ENCODE measurements at regions not wholly inside any gene's neighbourhood (a gene's known extent, or its start where the extent isn't known, plus 50 kb on each side); places are given as distances from the start of the nearest gene placed in this dataset.

DNA sequence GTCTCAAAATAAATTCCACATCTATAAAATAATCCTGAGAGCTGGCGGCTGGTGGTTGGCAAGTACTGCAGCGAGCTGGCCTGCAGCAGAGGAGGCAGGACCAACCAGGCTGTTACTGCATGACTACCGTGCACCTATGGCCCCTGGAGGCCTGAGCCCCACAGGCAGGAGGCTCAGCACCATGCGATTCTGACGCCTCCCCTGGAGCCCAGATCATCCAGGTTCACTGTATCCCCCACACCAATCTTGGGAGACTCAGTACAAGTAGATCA lies 159.5 kb upstream of the NCAM1 start:
- H3K4me2 ChIP-seq (ENCODE audit: low read depth, low read length): no peak overlapping the region
- no peak overlapping the region for H3K9ac ChIP-seq (ENCODE audit: insufficient read depth, low read depth, low read length)
- BruUV-seq (replicated peaks): no TSS peak
- H3K27me3 ChIP-seq (ENCODE audit: control insufficient read depth in 1 of 2, insufficient read depth in 2 of 2, low read length in 2 of 2): no peaks in the 10 kb centered on the region
- ChIA-PET POLR2A (no interaction called here), CTCF (ENCODE audit: low intra/inter-chr PET ratio, low total read pairs) (no interaction called here)
- in situ Hi-C loops (cut with HindIII; ENCODE audit: extremely low pct_ligation_motif_present, low pct_unique_long_range_greater_than_20kb) (no loop called here), intact Hi-C loops (cut with micrococcal nuclease; ENCODE audit: unreplicated experiment) (no loop called here)
- ATAC-seq (no peak), DNase-seq (ENCODE audit: low spot score) (no peak), FAIRE-seq (no peak)
- H3K27ac ChIP-seq (ENCODE audit: extremely low read length, insufficient read depth, low read length): no peak overlapping the region
- no peaks in the 10 kb centered on the region for H3K79me2 ChIP-seq (ENCODE audit: insufficient read depth, low read length)
- no peaks in the 10 kb centered on the region for H4K20me1 ChIP-seq (ENCODE audit: insufficient read depth, low read length)
- no peak overlapping the region for H2AFZ ChIP-seq (ENCODE audit: low read length)
- no peaks in the 10 kb centered on the region for H3K9me3 ChIP-seq (ENCODE audit: low read length)
- H3K4me3 ChIP-seq (replicated peaks in 1 of 3; ENCODE audit: insufficient read depth in 1 of 3, low read depth in 2 of 3, low read length in 3 of 3): no peak overlapping the region
- H3K4me1 ChIP-seq (ENCODE audit: insufficient read depth, low read length): no peaks in the 10 kb centered on the region
- no peaks in the 10 kb centered on the region for H3K36me3 ChIP-seq (replicated peaks in 1 of 2; ENCODE audit: control insufficient read depth in 1 of 2, insufficient read depth in 2 of 2, low read length in 2 of 2)
- 0% methylated on average over 1 of the region's 5 CpGs for WGBS (ENCODE audit: low lambda C conversion rate)
- TF ChIP-seq, protein P1, sequence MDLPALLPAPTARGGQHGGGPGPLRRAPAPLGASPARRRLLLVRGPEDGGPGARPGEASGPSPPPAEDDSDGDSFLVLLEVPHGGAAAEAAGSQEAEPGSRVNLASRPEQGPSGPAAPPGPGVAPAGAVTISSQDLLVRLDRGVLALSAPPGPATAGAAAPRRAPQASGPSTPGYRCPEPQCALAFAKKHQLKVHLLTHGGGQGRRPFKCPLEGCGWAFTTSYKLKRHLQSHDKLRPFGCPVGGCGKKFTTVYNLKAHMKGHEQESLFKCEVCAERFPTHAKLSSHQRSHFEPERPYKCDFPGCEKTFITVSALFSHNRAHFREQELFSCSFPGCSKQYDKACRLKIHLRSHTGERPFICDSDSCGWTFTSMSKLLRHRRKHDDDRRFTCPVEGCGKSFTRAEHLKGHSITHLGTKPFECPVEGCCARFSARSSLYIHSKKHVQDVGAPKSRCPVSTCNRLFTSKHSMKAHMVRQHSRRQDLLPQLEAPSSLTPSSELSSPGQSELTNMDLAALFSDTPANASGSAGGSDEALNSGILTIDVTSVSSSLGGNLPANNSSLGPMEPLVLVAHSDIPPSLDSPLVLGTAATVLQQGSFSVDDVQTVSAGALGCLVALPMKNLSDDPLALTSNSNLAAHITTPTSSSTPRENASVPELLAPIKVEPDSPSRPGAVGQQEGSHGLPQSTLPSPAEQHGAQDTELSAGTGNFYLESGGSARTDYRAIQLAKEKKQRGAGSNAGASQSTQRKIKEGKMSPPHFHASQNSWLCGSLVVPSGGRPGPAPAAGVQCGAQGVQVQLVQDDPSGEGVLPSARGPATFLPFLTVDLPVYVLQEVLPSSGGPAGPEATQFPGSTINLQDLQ (CRISPR knock-in tag; IDR thresholded peaks at IDR 0.05): no peak
- no peak for TF ChIP-seq ZNF660 (CRISPR knock-in tag; IDR thresholded peaks at IDR 0.05; ENCODE audit: borderline replicate concordance, low read depth)
- TF ChIP-seq MED13 (CRISPR knock-in tag; IDR thresholded peaks at IDR 0.05): no peak
- TF ChIP-seq, protein P2, sequence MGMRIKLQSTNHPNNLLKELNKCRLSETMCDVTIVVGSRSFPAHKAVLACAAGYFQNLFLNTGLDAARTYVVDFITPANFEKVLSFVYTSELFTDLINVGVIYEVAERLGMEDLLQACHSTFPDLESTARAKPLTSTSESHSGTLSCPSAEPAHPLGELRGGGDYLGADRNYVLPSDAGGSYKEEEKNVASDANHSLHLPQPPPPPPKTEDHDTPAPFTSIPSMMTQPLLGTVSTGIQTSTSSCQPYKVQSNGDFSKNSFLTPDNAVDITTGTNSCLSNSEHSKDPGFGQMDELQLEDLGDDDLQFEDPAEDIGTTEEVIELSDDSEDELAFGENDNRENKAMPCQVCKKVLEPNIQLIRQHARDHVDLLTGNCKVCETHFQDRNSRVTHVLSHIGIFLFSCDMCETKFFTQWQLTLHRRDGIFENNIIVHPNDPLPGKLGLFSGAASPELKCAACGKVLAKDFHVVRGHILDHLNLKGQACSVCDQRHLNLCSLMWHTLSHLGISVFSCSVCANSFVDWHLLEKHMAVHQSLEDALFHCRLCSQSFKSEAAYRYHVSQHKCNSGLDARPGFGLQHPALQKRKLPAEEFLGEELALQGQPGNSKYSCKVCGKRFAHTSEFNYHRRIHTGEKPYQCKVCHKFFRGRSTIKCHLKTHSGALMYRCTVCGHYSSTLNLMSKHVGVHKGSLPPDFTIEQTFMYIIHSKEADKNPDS (CRISPR knock-in tag; IDR thresholded peaks at IDR 0.05): no peak
- no peak for TF ChIP-seq TARDBP (CRISPR knock-in tag; IDR thresholded peaks at IDR 0.05)
- TF ChIP-seq FOXA3 (CRISPR knock-in tag; IDR thresholded peaks at IDR 0.05): no peak
- no peak for TF ChIP-seq HOXA3 (CRISPR knock-in tag; IDR thresholded peaks at IDR 0.05)
- TF ChIP-seq KMT2A (CRISPR knock-in tag; IDR thresholded peaks at IDR 0.05): no peak
- TF ChIP-seq, protein P3, sequence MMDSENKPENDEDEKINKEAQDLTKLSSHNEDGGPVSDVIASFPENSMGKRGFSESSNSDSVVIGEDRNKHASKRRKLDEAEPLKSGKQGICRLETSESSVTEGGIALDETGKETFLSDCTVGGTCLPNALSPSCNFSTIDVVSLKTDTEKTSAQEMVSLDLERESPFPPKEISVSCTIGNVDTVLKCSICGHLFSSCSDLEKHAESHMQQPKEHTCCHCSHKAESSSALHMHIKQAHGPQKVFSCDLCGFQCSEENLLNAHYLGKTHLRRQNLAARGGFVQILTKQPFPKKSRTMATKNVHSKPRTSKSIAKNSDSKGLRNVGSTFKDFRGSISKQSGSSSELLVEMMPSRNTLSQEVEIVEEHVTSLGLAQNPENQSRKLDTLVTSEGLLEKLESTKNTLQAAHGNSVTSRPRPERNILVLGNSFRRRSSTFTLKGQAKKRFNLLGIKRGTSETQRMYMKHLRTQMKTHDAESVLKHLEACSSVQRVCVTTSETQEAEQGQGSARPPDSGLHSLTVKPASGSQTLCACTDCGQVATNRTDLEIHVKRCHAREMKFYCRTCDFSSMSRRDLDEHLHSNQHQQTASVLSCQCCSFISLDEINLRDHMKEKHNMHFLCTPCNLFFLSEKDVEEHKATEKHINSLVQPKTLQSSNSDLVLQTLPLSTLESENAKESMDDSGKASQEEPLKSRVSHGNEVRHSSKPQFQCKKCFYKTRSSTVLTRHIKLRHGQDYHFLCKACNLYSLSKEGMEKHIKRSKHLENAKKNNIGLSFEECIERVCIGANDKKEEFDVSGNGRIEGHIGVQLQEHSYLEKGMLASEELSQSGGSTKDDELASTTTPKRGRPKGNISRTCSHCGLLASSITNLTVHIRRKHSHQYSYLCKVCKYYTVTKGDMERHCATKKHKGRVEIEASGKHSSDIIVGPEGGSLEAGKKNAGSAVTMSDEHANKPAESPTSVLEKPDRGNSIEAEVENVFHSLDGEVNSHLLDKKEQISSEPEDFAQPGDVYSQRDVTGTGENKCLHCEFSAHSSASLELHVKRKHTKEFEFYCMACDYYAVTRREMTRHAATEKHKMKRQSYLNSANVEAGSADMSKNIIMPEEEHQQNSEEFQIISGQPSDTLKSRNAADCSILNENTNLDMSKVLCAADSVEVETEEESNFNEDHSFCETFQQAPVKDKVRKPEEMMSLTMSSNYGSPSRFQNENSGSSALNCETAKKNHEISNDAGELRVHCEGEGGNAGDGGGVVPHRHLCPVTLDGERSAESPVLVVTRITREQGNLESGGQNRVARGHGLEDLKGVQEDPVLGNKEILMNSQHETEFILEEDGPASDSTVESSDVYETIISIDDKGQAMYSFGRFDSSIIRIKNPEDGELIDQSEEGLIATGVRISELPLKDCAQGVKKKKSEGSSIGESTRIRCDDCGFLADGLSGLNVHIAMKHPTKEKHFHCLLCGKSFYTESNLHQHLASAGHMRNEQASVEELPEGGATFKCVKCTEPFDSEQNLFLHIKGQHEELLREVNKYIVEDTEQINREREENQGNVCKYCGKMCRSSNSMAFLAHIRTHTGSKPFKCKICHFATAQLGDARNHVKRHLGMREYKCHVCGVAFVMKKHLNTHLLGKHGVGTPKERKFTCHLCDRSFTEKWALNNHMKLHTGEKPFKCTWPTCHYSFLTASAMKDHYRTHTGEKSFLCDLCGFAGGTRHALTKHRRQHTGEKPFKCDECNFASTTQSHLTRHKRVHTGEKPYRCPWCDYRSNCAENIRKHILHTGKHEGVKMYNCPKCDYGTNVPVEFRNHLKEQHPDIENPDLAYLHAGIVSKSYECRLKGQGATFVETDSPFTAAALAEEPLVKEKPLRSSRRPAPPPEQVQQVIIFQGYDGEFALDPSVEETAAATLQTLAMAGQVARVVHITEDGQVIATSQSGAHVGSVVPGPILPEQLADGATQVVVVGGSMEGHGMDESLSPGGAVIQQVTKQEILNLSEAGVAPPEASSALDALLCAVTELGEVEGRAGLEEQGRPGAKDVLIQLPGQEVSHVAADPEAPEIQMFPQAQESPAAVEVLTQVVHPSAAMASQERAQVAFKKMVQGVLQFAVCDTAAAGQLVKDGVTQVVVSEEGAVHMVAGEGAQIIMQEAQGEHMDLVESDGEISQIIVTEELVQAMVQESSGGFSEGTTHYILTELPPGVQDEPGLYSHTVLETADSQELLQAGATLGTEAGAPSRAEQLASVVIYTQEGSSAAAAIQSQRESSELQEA (CRISPR knock-in tag; IDR thresholded peaks at IDR 0.05; ENCODE audit: not compliant biosample characterization): no peak
- TF ChIP-seq, protein P4, sequence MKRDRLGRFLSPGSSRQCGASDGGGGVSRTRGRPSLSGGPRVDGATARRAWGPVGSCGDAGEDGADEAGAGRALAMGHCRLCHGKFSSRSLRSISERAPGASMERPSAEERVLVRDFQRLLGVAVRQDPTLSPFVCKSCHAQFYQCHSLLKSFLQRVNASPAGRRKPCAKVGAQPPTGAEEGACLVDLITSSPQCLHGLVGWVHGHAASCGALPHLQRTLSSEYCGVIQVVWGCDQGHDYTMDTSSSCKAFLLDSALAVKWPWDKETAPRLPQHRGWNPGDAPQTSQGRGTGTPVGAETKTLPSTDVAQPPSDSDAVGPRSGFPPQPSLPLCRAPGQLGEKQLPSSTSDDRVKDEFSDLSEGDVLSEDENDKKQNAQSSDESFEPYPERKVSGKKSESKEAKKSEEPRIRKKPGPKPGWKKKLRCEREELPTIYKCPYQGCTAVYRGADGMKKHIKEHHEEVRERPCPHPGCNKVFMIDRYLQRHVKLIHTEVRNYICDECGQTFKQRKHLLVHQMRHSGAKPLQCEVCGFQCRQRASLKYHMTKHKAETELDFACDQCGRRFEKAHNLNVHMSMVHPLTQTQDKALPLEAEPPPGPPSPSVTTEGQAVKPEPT (CRISPR knock-in tag; IDR thresholded peaks at IDR 0.05; ENCODE audit: low read depth): no peak
- no peak for TF ChIP-seq SMYD3 (CRISPR knock-in tag; IDR thresholded peaks at IDR 0.05)
- TF ChIP-seq ZNF335 (CRISPR knock-in tag; IDR thresholded peaks at IDR 0.05): no peak

All from HepG2 (cell line).